ENCODE measurements at regions not wholly inside any gene's neighbourhood (a gene's known extent, or its start where the extent isn't known, plus 50 kb on each side); places are given as distances from the start of the nearest gene placed in this dataset.

- TF ChIP-seq, protein P1, sequence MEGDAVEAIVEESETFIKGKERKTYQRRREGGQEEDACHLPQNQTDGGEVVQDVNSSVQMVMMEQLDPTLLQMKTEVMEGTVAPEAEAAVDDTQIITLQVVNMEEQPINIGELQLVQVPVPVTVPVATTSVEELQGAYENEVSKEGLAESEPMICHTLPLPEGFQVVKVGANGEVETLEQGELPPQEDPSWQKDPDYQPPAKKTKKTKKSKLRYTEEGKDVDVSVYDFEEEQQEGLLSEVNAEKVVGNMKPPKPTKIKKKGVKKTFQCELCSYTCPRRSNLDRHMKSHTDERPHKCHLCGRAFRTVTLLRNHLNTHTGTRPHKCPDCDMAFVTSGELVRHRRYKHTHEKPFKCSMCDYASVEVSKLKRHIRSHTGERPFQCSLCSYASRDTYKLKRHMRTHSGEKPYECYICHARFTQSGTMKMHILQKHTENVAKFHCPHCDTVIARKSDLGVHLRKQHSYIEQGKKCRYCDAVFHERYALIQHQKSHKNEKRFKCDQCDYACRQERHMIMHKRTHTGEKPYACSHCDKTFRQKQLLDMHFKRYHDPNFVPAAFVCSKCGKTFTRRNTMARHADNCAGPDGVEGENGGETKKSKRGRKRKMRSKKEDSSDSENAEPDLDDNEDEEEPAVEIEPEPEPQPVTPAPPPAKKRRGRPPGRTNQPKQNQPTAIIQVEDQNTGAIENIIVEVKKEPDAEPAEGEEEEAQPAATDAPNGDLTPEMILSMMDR (conservative IDR thresholded peaks at IDR 0.05; ENCODE audit: low read length) = no peak
- no peak for TF ChIP-seq EZH2phosphoT487 (IDR thresholded peaks at IDR 0.05; ENCODE audit: borderline replicate concordance)
Measured at GRCh38 chr18:59062643-59063006, 77.1 kb upstream of the SEC11C start.

Measured in Loucy (cell line).